ENCODE measurements at regions not wholly inside any gene's neighbourhood (a gene's known extent, or its start where the extent isn't known, plus 50 kb on each side); places are given as distances from the start of the nearest gene placed in this dataset.

DNA sequence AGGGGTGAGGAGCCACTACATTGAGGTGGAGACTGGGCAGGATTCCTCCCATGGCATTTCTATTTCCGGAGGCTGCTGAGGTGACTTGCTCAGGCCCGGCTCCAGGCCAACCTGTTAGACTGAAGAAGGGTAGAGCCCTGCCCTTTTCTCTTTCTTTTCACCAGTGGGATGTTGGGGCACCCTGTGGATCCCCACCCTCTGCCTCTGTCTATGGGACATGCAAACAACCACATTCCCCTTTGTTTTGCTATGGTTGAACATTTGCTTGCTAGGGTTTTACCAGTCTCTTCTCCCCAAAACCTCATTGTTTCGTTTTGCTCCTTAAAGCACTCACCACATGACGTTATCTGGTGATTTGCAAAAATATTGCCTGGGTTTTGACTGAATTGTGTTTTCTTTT, 183.3 kb downstream of the ARL4C start:
- TF ChIP-seq, protein P1, sequence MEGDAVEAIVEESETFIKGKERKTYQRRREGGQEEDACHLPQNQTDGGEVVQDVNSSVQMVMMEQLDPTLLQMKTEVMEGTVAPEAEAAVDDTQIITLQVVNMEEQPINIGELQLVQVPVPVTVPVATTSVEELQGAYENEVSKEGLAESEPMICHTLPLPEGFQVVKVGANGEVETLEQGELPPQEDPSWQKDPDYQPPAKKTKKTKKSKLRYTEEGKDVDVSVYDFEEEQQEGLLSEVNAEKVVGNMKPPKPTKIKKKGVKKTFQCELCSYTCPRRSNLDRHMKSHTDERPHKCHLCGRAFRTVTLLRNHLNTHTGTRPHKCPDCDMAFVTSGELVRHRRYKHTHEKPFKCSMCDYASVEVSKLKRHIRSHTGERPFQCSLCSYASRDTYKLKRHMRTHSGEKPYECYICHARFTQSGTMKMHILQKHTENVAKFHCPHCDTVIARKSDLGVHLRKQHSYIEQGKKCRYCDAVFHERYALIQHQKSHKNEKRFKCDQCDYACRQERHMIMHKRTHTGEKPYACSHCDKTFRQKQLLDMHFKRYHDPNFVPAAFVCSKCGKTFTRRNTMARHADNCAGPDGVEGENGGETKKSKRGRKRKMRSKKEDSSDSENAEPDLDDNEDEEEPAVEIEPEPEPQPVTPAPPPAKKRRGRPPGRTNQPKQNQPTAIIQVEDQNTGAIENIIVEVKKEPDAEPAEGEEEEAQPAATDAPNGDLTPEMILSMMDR (IDR thresholded peaks at IDR 0.05) = no peak
- TF ChIP-seq POLR2AphosphoS5 (IDR thresholded peaks at IDR 0.05) = no peak

Measured in transverse colon (tissue), 4 donors.